Esophagus squamous epithelium (tissue), 5 donors: ENCODE measurements at regions not wholly inside any gene's neighbourhood (a gene's known extent, or its start where the extent isn't known, plus 50 kb on each side); places are given as distances from the start of the nearest gene placed in this dataset.

Source experiments
- DNase-seq: peaks from one replicate; lab custom pipeline; 2025; lab: John Stamatoyannopoulos, UW
- H3K27ac ChIP-seq, 4 donors: fragments of 200-600 bp; sonication (generic); one replicate each; pipeline ENCODE4 v1.5.1; 2016 to 2019; ENCODE audit warnings: mild to moderate bottlenecking in 1 of 4
- H3K27me3 ChIP-seq, 4 donors: fragments of 200-600 bp; sonication (generic); 1 replicate in 3 of 4; 2 replicates in 1 of 4; pipeline versions ENCODE4 v1.5.1 to v1.6.0; 2017 to 2021; ENCODE audit warnings: antibody characterized with exemption in 1 of 4
- H3K36me3 ChIP-seq, 3 donors: fragments of 200-600 bp; sonication (generic); one replicate each; pipeline ENCODE4 v1.5.1; 2016 to 2019
- H3K4me1 ChIP-seq, 3 donors: fragments of 200-600 bp; sonication (generic); one replicate each; pipeline ENCODE4 v1.5.1; 2017 to 2019
- H3K4me3 ChIP-seq, 4 donors: fragments of 200-600 bp; sonication (generic); 1 replicate in 3 of 4; 2 replicates in 1 of 4; pipeline ENCODE4 v1.5.1; 2016 to 2019; ENCODE audit warnings: mild to moderate bottlenecking in 2 of 4, moderate library complexity in 1 of 4
- H3K9me3 ChIP-seq, 3 donors: fragments of 200-600 bp; sonication (generic); one replicate each; pipeline ENCODE4 v1.5.1; 2016 to 2019
- POLR2A ChIP-seq, 4 donors: fragments of 450-650 bp; IDR thresholded peaks; one replicate each; pipeline ENCODE4 v1.6.1; 2017; ENCODE audit warnings: antibody characterized with exemption in 4 of 4, mild to moderate bottlenecking in 4 of 4, moderate library complexity in 3 of 4
- WGBS, 2 donors: methylation state at CpG; one replicate each; pipeline ENCODE4 v1.1.5; 2018; 5-methylcytosine and 5-hydroxymethylcytosine counted together
- intact Hi-C: fragments of 100-400 bp; cut with DNase I; formaldehyde crosslinking; loops from one replicate; pipeline ENCODE4 v1.15.0; 2022
- TF ChIP-seq, protein P1 (sequence below), 6 experiments: fragments of 450-650 bp in 4 of 6; fragments of 200-600 bp in 2 of 6; sonication (generic) in 2 of 6; IDR thresholded peaks; one replicate each; pipeline ENCODE4 v1.5.1; 2016 to 2019; ENCODE audit warnings: antibody characterized with exemption in 6 of 6, mild to moderate bottlenecking in 4 of 6, moderate library complexity in 4 of 6
- donor health status: DM: yes; HTN: yes; CAD: no.

GRCh38 chr1:191542444-191542843, 615.8 kb upstream of the RGS18 start:
- H3K27ac ChIP-seq: no peak overlapping the region
- H3K4me3 ChIP-seq: no peak overlapping the region
- no peak for DNase-seq
- H3K36me3 ChIP-seq: no peaks in the 10 kb centered on the region
- H3K27me3 ChIP-seq: no peaks in the 10 kb centered on the region
- H3K4me1 ChIP-seq: no peaks in the 10 kb centered on the region
- H3K9me3 ChIP-seq: no peaks in the 10 kb centered on the region
- TF ChIP-seq, protein P1, sequence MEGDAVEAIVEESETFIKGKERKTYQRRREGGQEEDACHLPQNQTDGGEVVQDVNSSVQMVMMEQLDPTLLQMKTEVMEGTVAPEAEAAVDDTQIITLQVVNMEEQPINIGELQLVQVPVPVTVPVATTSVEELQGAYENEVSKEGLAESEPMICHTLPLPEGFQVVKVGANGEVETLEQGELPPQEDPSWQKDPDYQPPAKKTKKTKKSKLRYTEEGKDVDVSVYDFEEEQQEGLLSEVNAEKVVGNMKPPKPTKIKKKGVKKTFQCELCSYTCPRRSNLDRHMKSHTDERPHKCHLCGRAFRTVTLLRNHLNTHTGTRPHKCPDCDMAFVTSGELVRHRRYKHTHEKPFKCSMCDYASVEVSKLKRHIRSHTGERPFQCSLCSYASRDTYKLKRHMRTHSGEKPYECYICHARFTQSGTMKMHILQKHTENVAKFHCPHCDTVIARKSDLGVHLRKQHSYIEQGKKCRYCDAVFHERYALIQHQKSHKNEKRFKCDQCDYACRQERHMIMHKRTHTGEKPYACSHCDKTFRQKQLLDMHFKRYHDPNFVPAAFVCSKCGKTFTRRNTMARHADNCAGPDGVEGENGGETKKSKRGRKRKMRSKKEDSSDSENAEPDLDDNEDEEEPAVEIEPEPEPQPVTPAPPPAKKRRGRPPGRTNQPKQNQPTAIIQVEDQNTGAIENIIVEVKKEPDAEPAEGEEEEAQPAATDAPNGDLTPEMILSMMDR (IDR thresholded peaks at IDR 0.05): no peak
- intact Hi-C loops: no loop called here

DNA sequence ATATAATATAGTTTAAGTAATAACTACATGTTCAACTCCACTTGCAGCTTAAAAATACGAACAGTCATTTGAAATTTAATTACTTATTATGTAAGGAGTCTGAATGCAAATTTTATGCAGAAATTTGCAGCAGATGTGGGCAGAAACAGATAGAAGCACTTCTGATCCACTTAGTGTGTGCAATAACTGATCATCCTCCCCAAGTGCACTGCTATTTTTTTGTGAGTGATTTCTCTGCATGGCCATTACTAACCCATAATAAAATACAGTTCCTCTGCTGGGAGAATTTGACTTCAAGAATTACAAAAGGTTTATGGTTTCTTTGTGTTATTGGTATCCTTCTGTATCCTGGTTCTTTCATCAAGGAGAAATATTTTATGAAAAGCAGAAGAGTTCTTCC, 611.5 kb upstream of the RGS18 start:
- no peaks in the 10 kb centered on the region for H3K27me3 ChIP-seq
- 27 to 39% methylated on average over 1 of the region's 1 CpG for WGBS, 2 donors
- intact Hi-C loops: no loop called here
- no peak for TF ChIP-seq POLR2A (IDR thresholded peaks at IDR 0.05)
- TF ChIP-seq, protein P1 (IDR thresholded peaks at IDR 0.05): no peak
- no peaks in the 10 kb centered on the region for H3K4me1 ChIP-seq
- no peaks in the 10 kb centered on the region for H3K9me3 ChIP-seq
- H3K27ac ChIP-seq: no peak overlapping the region
- no peaks in the 10 kb centered on the region for H3K36me3 ChIP-seq
- no peak overlapping the region for H3K4me3 ChIP-seq
- no peak for DNase-seq

GRCh38 chr1:191551019-191551418, 607.2 kb upstream of the RGS18 start:
- Histone ChIP-seq H3K4me3 (no peak overlapping the region), H3K9me3 (no peaks in the 10 kb centered on the region), H3K36me3 (no peaks in the 10 kb centered on the region), H3K4me1 (no peaks in the 10 kb centered on the region), H3K27me3 (no peaks in the 10 kb centered on the region), H3K27ac (no peak overlapping the region)
- intact Hi-C loops: no loop called here
- 45 to 54% methylated on average over 2 of the region's 2 CpGs for WGBS, 2 donors
- DNase-seq: no peak
- TF ChIP-seq, protein P1 (IDR thresholded peaks at IDR 0.05): no peak
- TF ChIP-seq POLR2A (IDR thresholded peaks at IDR 0.05): no peak

GRCh38 chr1:191558379-191558778, 599.9 kb upstream of the RGS18 start:
- WGBS, 2 donors: 28 to 48% methylated on average over 2 of the region's 2 CpGs

DNA sequence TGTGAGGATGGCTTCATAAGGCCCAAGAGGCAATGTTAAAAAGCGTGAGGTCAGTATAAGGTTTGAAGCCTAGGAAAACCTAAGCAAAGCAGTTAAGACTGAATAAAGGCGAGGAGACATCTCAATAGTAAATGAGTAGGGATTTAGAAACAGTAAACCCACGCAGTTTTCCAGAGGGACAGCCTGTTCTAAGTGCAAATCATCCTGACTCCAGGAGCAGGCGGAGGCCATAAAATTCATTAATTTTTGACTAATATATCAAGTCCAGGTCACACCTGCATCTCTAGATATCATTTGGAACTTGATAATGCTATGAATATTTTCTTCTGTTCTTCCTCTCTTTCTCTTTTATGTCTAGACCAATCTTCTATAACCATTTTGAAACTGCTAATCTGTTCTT, 597.0 kb upstream of the RGS18 start:
- WGBS, 2 donors: 54 to 71% methylated on average over 4 of the region's 4 CpGs
- DNase-seq: no peak
- Histone ChIP-seq H3K9me3 (no peaks in the 10 kb centered on the region), H3K4me3 (no peak overlapping the region), H3K4me1 (no peaks in the 10 kb centered on the region), H3K27me3 (no peaks in the 10 kb centered on the region), H3K36me3 (no peaks in the 10 kb centered on the region), H3K27ac (no peak overlapping the region)
- TF ChIP-seq POLR2A (IDR thresholded peaks at IDR 0.05): no peak
- TF ChIP-seq, protein P1 (IDR thresholded peaks at IDR 0.05): no peak
- intact Hi-C loops: no loop called here

More at GRCh38 chr1:191558379-191558778, 599.9 kb upstream of the RGS18 start:
- no peaks in the 10 kb centered on the region for H3K4me1 ChIP-seq
- DNase-seq: no peak
- TF ChIP-seq, protein P1 (IDR thresholded peaks at IDR 0.05): no peak
- TF ChIP-seq POLR2A (IDR thresholded peaks at IDR 0.05): no peak
- no peak overlapping the region for H3K4me3 ChIP-seq
- H3K36me3 ChIP-seq: no peaks in the 10 kb centered on the region
- H3K27ac ChIP-seq: no peak overlapping the region
- no peaks in the 10 kb centered on the region for H3K27me3 ChIP-seq
- intact Hi-C loops: no loop called here
- no peaks in the 10 kb centered on the region for H3K9me3 ChIP-seq
